GM10266 (cell line): ENCODE measurements at regions not wholly inside any gene's neighbourhood (a gene's known extent, or its start where the extent isn't known, plus 50 kb on each side); places are given as distances from the start of the nearest gene placed in this dataset.

ENCODE experiments used
- DNase-seq: peaks from one replicate; pipeline ENCODE4 v3.0.0; 2012; ENCODE audit errors: extremely low spot score
- CTCF ChIP-seq: IDR thresholded peaks from 2 replicates; pipeline ENCODE4 v1.5.1; 2012; ENCODE audit warnings: mild to moderate bottlenecking, low read depth; ENCODE audit not compliant: control insufficient read depth, insufficient read depth; ENCODE audit errors: missing control alignments

GRCh38 chr14:39972704-39973103, 540.5 kb upstream of the FBXO33 start:
- no peak for DNase-seq
- TF ChIP-seq CTCF = no peak

- TF ChIP-seq CTCF = no peak
- DNase-seq = no peak
Measured at GRCh38 chr14:39967885-39968284, 535.7 kb upstream of the FBXO33 start.

- no peak for DNase-seq
- TF ChIP-seq CTCF = no peak
Measured at GRCh38 chr14:39957987-39958386, 525.8 kb upstream of the FBXO33 start.

GRCh38 chr14:39957290-39957689, 525.1 kb upstream of the FBXO33 start:
- no peak for DNase-seq
- TF ChIP-seq CTCF = no peak

GRCh38 chr14:39956372-39956771, 524.1 kb upstream of the FBXO33 start:
- DNase-seq = no peak
- TF ChIP-seq CTCF = no peak

- no peak for DNase-seq
Measured at GRCh38 chr14:39948235-39948634, 516.0 kb upstream of the FBXO33 start.

GRCh38 chr14:39946807-39947206, 514.6 kb upstream of the FBXO33 start:
- no peak for DNase-seq
- no peak for TF ChIP-seq CTCF

More at GRCh38 chr14:39948235-39948634, 516.0 kb upstream of the FBXO33 start:
- no peak for TF ChIP-seq CTCF
